Esophagus muscularis mucosa (tissue), 4 donors: ENCODE measurements at regions not wholly inside any gene's neighbourhood (a gene's known extent, or its start where the extent isn't known, plus 50 kb on each side); places are given as distances from the start of the nearest gene placed in this dataset.
"Not testable (repeated sequence)": the region's sequence is repeated elsewhere in the genome, so short reads cannot be mapped to it uniquely, and the experiment has no call there.

Experiments used
- CTCF ChIP-seq, 3 experiments: fragments of 200-600 bp in 2 of 3; fragments of 450-650 bp in 1 of 3; sonication (generic) in 2 of 3; IDR thresholded peaks; one replicate each; pipeline ENCODE4 v1.5.1; 2017 to 2019; ENCODE audit warnings: antibody characterized with exemption in 3 of 3, mild to moderate bottlenecking in 2 of 3, moderate library complexity in 1 of 3
- EP300 ChIP-seq: sonication (generic); formaldehyde crosslinking; IDR thresholded peaks from one replicate; pipeline ENCODE4 v1.6.1; 2017; ENCODE audit warnings: antibody characterized with exemption
- POLR2A ChIP-seq: fragments of 450-650 bp; IDR thresholded peaks from one replicate; pipeline ENCODE4 v1.6.1; 2017; ENCODE audit warnings: antibody characterized with exemption, moderate library complexity, mild to moderate bottlenecking, low read depth

GRCh38 chr7:65145008-65145407, 138.5 kb upstream of the ERV3-1 start:
- TF ChIP-seq CTCF (IDR thresholded peaks at IDR 0.05); EP300; POLR2A: not testable (repeated sequence)
